Ascending aorta (tissue), 2 donors: ENCODE measurements at regions not wholly inside any gene's neighbourhood (a gene's known extent, or its start where the extent isn't known, plus 50 kb on each side); places are given as distances from the start of the nearest gene placed in this dataset.
"Not testable (repeated sequence)": the region's sequence is repeated elsewhere in the genome, so short reads cannot be mapped to it uniquely, and the experiment has no call there.

ENCODE experiments used
- DNase-seq, 2 donors: peaks; one replicate each; pipeline ENCODE4 v3.0.0-alpha.2; 2019; ENCODE audit warnings: low spot score in 2 of 2
- H3K27ac ChIP-seq, 2 donors: fragments of 200-600 bp; sonication (generic); one replicate each; pipeline ENCODE4 v1.5.1; 2016 to 2017; ENCODE audit warnings: mild to moderate bottlenecking in 1 of 2
- H3K27me3 ChIP-seq: fragments of 200-600 bp; sonication (generic); one replicate; pipeline ENCODE4 v1.5.1; 2017
- H3K36me3 ChIP-seq, 2 donors: fragments of 200-600 bp; sonication (generic); one replicate each; pipeline ENCODE4 v1.5.1; 2016
- H3K4me1 ChIP-seq, 2 donors: fragments of 200-600 bp; sonication (generic); one replicate each; pipeline ENCODE4 v1.5.1; 2016 to 2017; ENCODE audit warnings: mild to moderate bottlenecking in 1 of 2
- H3K4me3 ChIP-seq, 2 donors: fragments of 200-600 bp; sonication (generic); one replicate each; pipeline ENCODE4 v1.5.1; 2016 to 2017; ENCODE audit warnings: mild to moderate bottlenecking in 1 of 2
- H3K9me3 ChIP-seq, 2 donors: fragments of 200-600 bp; sonication (generic); one replicate each; pipeline ENCODE4 v1.5.1; 2016
- intact Hi-C: fragments of 100-400 bp; cut with DNase I; formaldehyde crosslinking; loops from one replicate; pipeline ENCODE4 v1.15.1; 2023
- TF ChIP-seq, protein P1 (sequence below), 3 experiments: fragments of 200-600 bp in 2 of 3; fragments of 450-650 bp in 1 of 3; sonication (generic) in 2 of 3; IDR thresholded peaks; one replicate each; pipeline ENCODE4 v1.5.1; 2016 to 2019; ENCODE audit warnings: antibody characterized with exemption in 3 of 3, mild to moderate bottlenecking in 1 of 3, moderate library complexity in 1 of 3

DNA sequence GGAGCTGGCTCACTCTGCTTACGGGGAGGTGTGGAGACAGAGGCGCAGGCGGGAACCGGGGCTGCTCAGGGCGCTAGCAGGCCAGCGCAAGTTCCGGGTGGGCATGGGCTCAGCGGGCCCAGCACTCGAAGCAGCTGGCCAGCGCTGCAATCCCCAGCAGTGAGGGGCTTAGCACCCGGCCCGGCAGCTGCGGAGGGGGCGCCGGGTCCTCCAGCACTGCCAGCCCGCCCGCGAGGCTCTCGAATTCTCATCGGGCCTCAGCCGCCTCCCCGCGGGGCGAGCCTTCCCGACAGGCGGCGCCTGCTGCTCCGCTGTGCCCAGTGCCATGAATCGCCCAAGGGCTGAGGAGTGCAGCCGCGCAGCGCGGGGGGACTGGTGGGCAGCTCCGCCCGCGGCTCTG, 78.6 kb upstream of the MITF start:
- TF ChIP-seq, protein P1, sequence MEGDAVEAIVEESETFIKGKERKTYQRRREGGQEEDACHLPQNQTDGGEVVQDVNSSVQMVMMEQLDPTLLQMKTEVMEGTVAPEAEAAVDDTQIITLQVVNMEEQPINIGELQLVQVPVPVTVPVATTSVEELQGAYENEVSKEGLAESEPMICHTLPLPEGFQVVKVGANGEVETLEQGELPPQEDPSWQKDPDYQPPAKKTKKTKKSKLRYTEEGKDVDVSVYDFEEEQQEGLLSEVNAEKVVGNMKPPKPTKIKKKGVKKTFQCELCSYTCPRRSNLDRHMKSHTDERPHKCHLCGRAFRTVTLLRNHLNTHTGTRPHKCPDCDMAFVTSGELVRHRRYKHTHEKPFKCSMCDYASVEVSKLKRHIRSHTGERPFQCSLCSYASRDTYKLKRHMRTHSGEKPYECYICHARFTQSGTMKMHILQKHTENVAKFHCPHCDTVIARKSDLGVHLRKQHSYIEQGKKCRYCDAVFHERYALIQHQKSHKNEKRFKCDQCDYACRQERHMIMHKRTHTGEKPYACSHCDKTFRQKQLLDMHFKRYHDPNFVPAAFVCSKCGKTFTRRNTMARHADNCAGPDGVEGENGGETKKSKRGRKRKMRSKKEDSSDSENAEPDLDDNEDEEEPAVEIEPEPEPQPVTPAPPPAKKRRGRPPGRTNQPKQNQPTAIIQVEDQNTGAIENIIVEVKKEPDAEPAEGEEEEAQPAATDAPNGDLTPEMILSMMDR (IDR thresholded peaks at IDR 0.05) = no peak
- H3K27me3 ChIP-seq = no peaks in the 10 kb centered on the region
- no peak overlapping the region for H3K27ac ChIP-seq
- intact Hi-C loops = loop anchor here (10.0 kb wide), 1 partner anchor 226 kb away; no protein-coding TSS in a partner anchor
- no peaks in the 10 kb centered on the region for H3K36me3 ChIP-seq
- DNase-seq = no peak
- no peaks in the 10 kb centered on the region for H3K4me1 ChIP-seq
- H3K4me3 ChIP-seq = no peak overlapping the region
- peaks cover 0 to 4% of the 10 kb centered on the region in 2 donors for H3K9me3 ChIP-seq

DNA sequence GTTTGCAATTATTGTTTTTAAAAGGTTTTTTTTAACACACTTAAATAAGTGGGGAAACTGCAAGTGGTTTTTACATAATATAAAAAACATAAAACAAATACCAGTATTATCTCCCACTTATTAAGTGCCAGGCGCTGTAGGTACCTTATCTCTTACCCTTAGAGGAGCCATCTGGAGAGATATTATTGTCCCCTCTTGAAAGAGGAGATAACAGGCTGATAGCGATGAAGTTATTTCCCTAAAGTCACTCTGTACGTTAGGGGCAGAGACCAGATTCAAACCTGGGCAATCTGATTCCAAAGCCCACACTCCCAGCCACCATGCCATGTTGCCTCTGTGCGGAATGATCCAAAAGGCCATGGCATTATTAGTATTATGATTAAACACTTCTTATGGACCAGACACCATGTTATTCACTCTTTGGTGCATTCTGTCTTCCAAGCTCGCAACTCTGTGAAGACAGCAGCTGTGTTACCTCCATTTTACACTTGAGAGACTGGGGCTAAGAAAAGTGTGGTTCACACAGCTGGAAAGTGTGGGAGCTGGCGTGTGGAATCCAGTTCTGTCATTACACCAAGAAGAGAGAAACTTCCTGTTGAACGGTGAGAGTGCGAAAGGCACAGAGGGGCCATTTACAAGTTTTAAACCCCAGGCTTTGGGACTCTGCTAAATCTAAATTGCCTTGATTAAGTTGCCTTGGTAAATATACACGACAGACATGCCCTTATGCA, 79.9 kb upstream of the MITF start:
- TF ChIP-seq, protein P1 (IDR thresholded peaks at IDR 0.05) = no peak
- Histone ChIP-seq H3K27ac (no peak overlapping the region), H3K36me3 (no peaks in the 10 kb centered on the region), H3K4me3 (no peak overlapping the region), H3K9me3 (peaks cover 0 to 4% of the 10 kb centered on the region in 2 donors), H3K27me3 (no peaks in the 10 kb centered on the region), H3K4me1 (no peaks in the 10 kb centered on the region)
- intact Hi-C loops = no loop called here
- no peak for DNase-seq

DNA sequence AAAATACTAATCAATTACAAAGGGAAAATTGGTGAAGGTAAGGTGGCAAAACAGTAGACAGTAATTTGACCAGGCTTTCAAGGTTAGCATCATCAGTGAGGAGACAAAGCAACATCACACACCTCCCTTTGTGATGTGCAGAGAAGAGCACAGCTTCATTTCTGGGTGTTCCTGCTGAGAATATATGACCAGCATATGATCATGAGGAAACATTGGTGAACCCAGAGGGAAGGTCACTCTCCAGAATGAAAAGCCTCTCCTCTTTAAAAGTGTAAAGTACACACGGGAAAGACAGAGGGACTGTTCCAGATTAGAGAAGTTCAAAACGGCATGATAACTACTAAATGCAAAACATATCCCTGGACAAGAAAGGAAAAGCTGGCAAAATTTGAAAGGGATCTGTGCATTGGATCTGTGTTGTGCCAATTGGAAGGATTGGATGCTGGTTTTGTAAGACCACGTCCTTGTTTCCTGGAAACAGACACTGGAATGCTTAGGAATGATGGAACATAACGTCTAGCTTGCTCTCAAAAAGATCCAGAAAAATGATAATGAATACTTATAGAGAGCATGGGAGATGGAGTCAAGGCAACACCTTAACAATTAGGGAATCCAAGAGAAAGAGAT, 80.6 kb upstream of the MITF start:
- TF ChIP-seq, protein P1 (IDR thresholded peaks at IDR 0.05) = no peak
- Histone ChIP-seq H3K9me3 (peaks cover 0 to 4% of the 10 kb centered on the region in 2 donors), H3K27me3 (no peaks in the 10 kb centered on the region), H3K27ac (no peak overlapping the region), H3K36me3 (no peaks in the 10 kb centered on the region), H3K4me3 (no peak overlapping the region), H3K4me1 (no peaks in the 10 kb centered on the region)
- intact Hi-C loops = no loop called here
- no peak for DNase-seq

DNA sequence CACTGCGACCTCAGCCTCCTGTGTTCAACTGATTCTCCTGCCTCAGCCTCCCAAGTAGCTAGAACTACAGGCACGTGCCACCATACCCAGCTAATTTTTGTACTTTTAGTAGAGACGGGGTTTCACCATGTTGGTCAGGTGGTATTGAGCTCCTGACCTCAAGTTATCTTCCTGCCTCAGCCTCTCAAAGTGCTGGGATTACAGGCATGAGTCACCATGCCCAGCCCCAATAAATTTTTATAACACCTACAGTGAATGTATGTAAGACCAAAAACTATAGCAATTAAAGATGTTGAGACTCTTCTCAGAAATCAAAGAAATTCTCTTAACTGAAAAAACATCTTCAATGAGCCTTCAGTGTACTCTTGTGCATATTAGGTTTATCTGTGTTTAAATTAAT, 82.2 kb upstream of the MITF start:
- H3K27ac ChIP-seq, intact Hi-C loops: not testable (repeated sequence)

DNA sequence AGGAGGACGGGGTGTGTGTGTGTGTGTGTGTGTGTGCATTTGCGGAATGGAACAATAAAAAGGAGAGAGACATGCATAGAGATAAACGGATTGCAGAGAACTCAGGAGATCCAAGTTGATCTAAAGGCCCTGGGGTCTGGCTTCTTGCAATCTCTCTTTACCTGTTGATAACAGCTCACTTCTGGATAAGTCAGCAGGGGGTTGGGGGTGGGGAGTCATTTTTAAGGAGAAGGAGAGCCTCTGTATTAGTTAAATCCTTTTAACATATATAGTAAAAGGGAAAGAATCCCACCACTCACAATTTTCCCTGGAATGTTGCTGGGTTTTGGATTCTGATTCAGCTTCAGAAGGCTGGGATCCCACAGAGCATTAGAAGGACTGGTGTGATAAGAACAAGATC, 87.5 kb upstream of the MITF start:
- intact Hi-C loops = no loop called here
- TF ChIP-seq, protein P1 (IDR thresholded peaks at IDR 0.05) = no peak
- no peak overlapping the region for H3K27ac ChIP-seq

More for the DNA sequence above, 82.2 kb upstream of the MITF start:
- not testable (repeated sequence) for H3K27me3 ChIP-seq, H3K4me3 ChIP-seq, H3K9me3 ChIP-seq, H3K4me1 ChIP-seq, H3K36me3 ChIP-seq, DNase-seq

DNA sequence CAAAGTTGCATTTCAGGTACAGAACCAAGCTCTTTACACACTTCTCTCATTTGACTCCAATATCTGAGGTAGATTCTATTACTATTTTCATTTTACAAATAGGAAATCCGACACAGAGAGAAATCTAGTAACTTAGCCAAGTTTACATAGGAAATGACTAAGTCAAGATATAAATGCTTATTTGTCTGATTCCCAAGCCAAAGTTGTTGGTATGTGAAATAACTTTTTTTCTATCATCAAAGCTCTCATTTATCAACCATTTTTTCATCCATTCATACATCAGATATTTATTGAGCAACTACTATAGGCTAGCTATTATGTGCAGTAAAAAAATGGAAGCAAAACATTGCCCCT, 89.2 kb upstream of the MITF start:
- TF ChIP-seq, protein P1 (IDR thresholded peaks at IDR 0.05) = no peak
- Histone ChIP-seq H3K27me3 (no peaks in the 10 kb centered on the region), H3K4me3 (no peak overlapping the region), H3K27ac (no peak overlapping the region), H3K9me3 (no peaks in the 10 kb centered on the region), H3K36me3 (no peaks in the 10 kb centered on the region), H3K4me1 (no peaks in the 10 kb centered on the region)
- intact Hi-C loops = no loop called here
- no peak for DNase-seq

More for the DNA sequence above, 87.5 kb upstream of the MITF start:
- Histone ChIP-seq H3K9me3 (no peaks in the 10 kb centered on the region), H3K4me1 (no peaks in the 10 kb centered on the region), H3K27me3 (no peaks in the 10 kb centered on the region), H3K36me3 (no peaks in the 10 kb centered on the region), H3K4me3 (no peak overlapping the region)
- no peak for DNase-seq
